Testis (tissue), 2 donors: ENCODE measurements at regions not wholly inside any gene's neighbourhood (a gene's known extent, or its start where the extent isn't known, plus 50 kb on each side); places are given as distances from the start of the nearest gene placed in this dataset.

Source experiments
- CTCF ChIP-seq, 3 experiments: fragments of 450-650 bp in 2 of 3; fragments of 200-600 bp in 1 of 3; sonication (generic) in 1 of 3; IDR thresholded peaks; one replicate each; pipeline ENCODE4 v1.5.1; 2016 to 2019; ENCODE audit warnings: antibody characterized with exemption in 3 of 3, mild to moderate bottlenecking in 2 of 3, moderate library complexity in 1 of 3
- POLR2A ChIP-seq: fragments of 450-650 bp; IDR thresholded peaks from one replicate; pipeline ENCODE4 v1.6.1; 2017; ENCODE audit warnings: antibody characterized with exemption, mild to moderate bottlenecking, moderate library complexity

- no peak for TF ChIP-seq CTCF (IDR thresholded peaks at IDR 0.05)
- TF ChIP-seq POLR2A = no peak
Measured at GRCh38 chr5:58380655-58381054, 79.2 kb downstream of the PLK2 start.
